A549 (cell line): ENCODE measurements at regions not wholly inside any gene's neighbourhood (a gene's known extent, or its start where the extent isn't known, plus 50 kb on each side); places are given as distances from the start of the nearest gene placed in this dataset.

Experiments
- ATAC-seq, 2 experiments: fragments of 200-7000 bp in 1 of 2; fragments of >200 bp in 1 of 2; cut with Nextera tagmentation in 1 of 2; cut with Tn5 transposase in 1 of 2; 3 replicates each; pipeline versions ENCODE4 v1.8.0 to v1.9.1; 2018 to 2020; ENCODE audit warnings: mild to moderate bottlenecking in 1 of 2, moderate library complexity in 1 of 2
- CTCF ChIA-PET: fragments of 300-600 bp; sonication (Branson Sonifier 250); formaldehyde crosslinking; extraction: SDS; loops from one replicate; lab custom pipeline; 2021; ENCODE audit warnings: antibody characterized with exemption, inconsistent platforms; lab: Yijun Ruan, JAX
- POLR2A ChIA-PET: fragments of 350-600 bp; formaldehyde crosslinking; extraction: SDS; loops from one replicate; lab custom pipeline; 2021; ENCODE audit warnings: antibody characterized with exemption, inconsistent platforms; lab: Yijun Ruan, JAX
- DNase-seq, 2 experiments: peaks; one replicate each; pipeline versions ENCODE4 v3.0.0 to v3.0.0-alpha.2; 2011 to 2016; ENCODE audit warnings: low read depth in 1 of 2, low spot score in 1 of 2
- FAIRE-seq: peaks from 2 replicates; lab custom pipeline; 2011; peaks lifted over from hg19 to GRCh38; lab: Jason Lieb, UNC
- H3K27ac ChIP-seq, 2 experiments: fragments of >200 bp; sonication (Bioruptor Twin); formaldehyde crosslinking; 3 replicates each; pipeline ENCODE4 v1.5.1; 2016 to 2017
- H3K4me1 ChIP-seq: fragments of >200 bp; sonication (Bioruptor Twin); formaldehyde crosslinking; 3 replicates; pipeline ENCODE4 v1.6.1; 2016
- H3K4me2 ChIP-seq: fragments of >200 bp; sonication (Bioruptor Twin); formaldehyde crosslinking; 3 replicates; pipeline ENCODE4 v1.6.1; 2016
- H3K4me3 ChIP-seq: fragments of >200 bp; sonication (Bioruptor Twin); formaldehyde crosslinking; 3 replicates; pipeline ENCODE4 v1.5.1; 2016
- H3K9me3 ChIP-seq: fragments of >200 bp; sonication (Bioruptor Twin); formaldehyde crosslinking; 3 replicates; pipeline ENCODE4 v1.6.1; 2016
- BHLHE40 ChIP-seq: IDR thresholded peaks from 2 replicates; pipeline ENCODE4 v1.6.1; 2012; ENCODE audit warnings: low read depth, low read length, inconsistent platforms
- CBX2 ChIP-seq: fragments of 200-600 bp; sonication (generic); IDR thresholded peaks from 2 replicates; pipeline ENCODE4 v1.6.1; 2016; ENCODE audit warnings: low read depth, mild to moderate bottlenecking, borderline replicate concordance
- CHD4 ChIP-seq: fragments of 200-600 bp; sonication (generic); IDR thresholded peaks from 2 replicates; pipeline ENCODE4 v1.6.1; 2016; ENCODE audit warnings: antibody characterized with exemption, mild to moderate bottlenecking, borderline replicate concordance
- EHF ChIP-seq: fragments of 250-450 bp; sonication (Bioruptor Pico); IDR thresholded peaks from 2 replicates; pipeline ENCODE4 v1.5.0; 2020; ENCODE audit warnings: mild to moderate bottlenecking
- EP300 ChIP-seq, 2 experiments: fragments of >200 bp; sonication (Bioruptor Twin); formaldehyde crosslinking; IDR thresholded peaks; 2 replicates in 1 of 2; 3 replicates in 1 of 2; pipeline ENCODE4 v1.6.1; 2016 to 2017
- ESRRA ChIP-seq: fragments of 150-350 bp; IDR thresholded peaks from 2 replicates; pipeline ENCODE4 v1.6.1; 2014; ENCODE audit warnings: mild to moderate bottlenecking, low read length, borderline replicate concordance
- GATA3 ChIP-seq: IDR thresholded peaks from 2 replicates; pipeline ENCODE4 v1.6.1; 2012; ENCODE audit warnings: borderline replicate concordance
- HOXA7 ChIP-seq: fragments of 250-450 bp; sonication (Bioruptor Pico); IDR thresholded peaks from 2 replicates; pipeline ENCODE4 v1.5.0; 2020; ENCODE audit warnings: mild to moderate bottlenecking, moderate library complexity
- HOXB13 ChIP-seq: fragments of 250-450 bp; sonication (Bioruptor Pico); IDR thresholded peaks from 2 replicates; pipeline ENCODE4 v1.5.0; 2020; ENCODE audit warnings: low read depth, mild to moderate bottlenecking, moderate library complexity
- JUNB ChIP-seq: fragments of >200 bp; sonication (Bioruptor Twin); formaldehyde crosslinking; IDR thresholded peaks from 2 replicates; pipeline ENCODE4 v1.6.1; 2016
- KDM1A ChIP-seq: fragments of 200-600 bp; sonication (generic); IDR thresholded peaks from 2 replicates; pipeline ENCODE4 v1.6.1; 2016; ENCODE audit warnings: low read depth, mild to moderate bottlenecking
- KDM5A ChIP-seq: fragments of 200-600 bp; sonication (generic); IDR thresholded peaks from 2 replicates; pipeline ENCODE4 v1.6.1; 2016; ENCODE audit warnings: antibody characterized with exemption, mild to moderate bottlenecking
- MAFK ChIP-seq: fragments of 450-650 bp; IDR thresholded peaks from 2 replicates; pipeline ENCODE4 v1.6.1; 2014; ENCODE audit not compliant: partially characterized antibody
- NFE2L2 ChIP-seq: fragments of 150-350 bp; conservative IDR thresholded peaks from 2 replicates; pipeline ENCODE4 v1.6.1; 2014; ENCODE audit warnings: low read length
- NPAS2 ChIP-seq: fragments of 250-450 bp; sonication (Bioruptor Pico); IDR thresholded peaks from 2 replicates; pipeline ENCODE4 v1.8.0; 2022; ENCODE audit warnings: mild to moderate bottlenecking, moderate library complexity, borderline replicate concordance
- POLR2AphosphoS2 ChIP-seq: conservative IDR thresholded peaks from 2 replicates; pipeline ENCODE4 v1.6.1; 2012; ENCODE audit warnings: low read length, improper control_type of control experiment, inconsistent platforms
- RNF2 ChIP-seq: fragments of 200-600 bp; sonication (generic); IDR thresholded peaks from 2 replicates; pipeline ENCODE4 v1.6.1; 2016; ENCODE audit warnings: low read depth, mild to moderate bottlenecking, antibody characterized with exemption, moderate library complexity, borderline replicate concordance
- TFCP2L1 ChIP-seq: fragments of 250-450 bp; sonication (Bioruptor Pico); IDR thresholded peaks from 2 replicates; pipeline ENCODE4 v1.5.0; 2021; ENCODE audit warnings: mild to moderate bottlenecking
- TP53 ChIP-seq: fragments of 250-450 bp; sonication (Bioruptor Pico); IDR thresholded peaks from 2 replicates; pipeline ENCODE4 v1.5.0; 2021; ENCODE audit warnings: mild to moderate bottlenecking, moderate library complexity
- ZFP36 ChIP-seq: fragments of 450-650 bp; IDR thresholded peaks from 2 replicates; pipeline ENCODE4 v1.6.1; 2014; ENCODE audit warnings: borderline replicate concordance; ENCODE audit not compliant: partially characterized antibody
- WGBS: methylation state at CpG from one replicate; pipeline ENCODE4 v1.1.6; 2017; ENCODE audit errors: missing lambda C conversion rate; 5-methylcytosine and 5-hydroxymethylcytosine counted together
- TF ChIP-seq, protein P1 (sequence below): IDR thresholded peaks from 2 replicates; pipeline ENCODE4 v1.6.1; 2012; ENCODE audit warnings: low read depth, borderline replicate concordance
- TF ChIP-seq, protein P2 (sequence below): fragments of 150-350 bp; IDR thresholded peaks from 2 replicates; pipeline ENCODE4 v1.6.1; 2014; ENCODE audit warnings: low read depth, mild to moderate bottlenecking, low read length
- TF ChIP-seq, protein P3 (sequence below): fragments of 450-650 bp; IDR thresholded peaks from 2 replicates; pipeline ENCODE4 v1.6.1; 2014; ENCODE audit warnings: antibody characterized with exemption
- TF ChIP-seq, protein P4 (sequence below): fragments of 200-600 bp; sonication (generic); IDR thresholded peaks from 2 replicates; pipeline ENCODE4 v1.6.1; 2016; ENCODE audit warnings: antibody characterized with exemption, mild to moderate bottlenecking, moderate library complexity
- TF ChIP-seq, protein P5 (sequence below): IDR thresholded peaks from 2 replicates; pipeline ENCODE4 v1.6.1; 2012

DNA sequence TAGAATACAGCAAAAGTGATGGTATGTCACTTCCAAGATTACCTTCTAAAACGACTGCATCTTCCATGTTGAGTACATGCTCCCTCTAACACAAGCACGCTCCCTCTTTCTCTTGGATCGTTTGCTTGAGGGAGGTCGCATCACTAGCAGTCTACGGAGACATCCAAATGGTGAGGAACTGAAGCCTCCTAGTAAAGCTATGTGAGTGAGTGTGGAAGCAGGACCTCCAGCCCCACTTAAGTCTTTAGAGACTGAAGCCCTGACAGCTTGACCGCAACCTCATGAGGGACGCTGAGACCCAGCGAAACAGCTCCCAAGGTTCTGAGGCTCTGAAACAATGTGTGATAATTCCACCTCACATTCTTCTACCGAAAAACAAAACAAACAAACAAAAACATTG is 486.7 kb upstream of the GCFC2 start:
- Histone ChIP-seq H3K4me1 (no peaks in the 10 kb centered on the region), H3K4me3 (no peak overlapping the region), H3K27ac (no peak overlapping the region), H3K4me2 (no peak overlapping the region), H3K9me3 (no peaks in the 10 kb centered on the region)
- ATAC-seq (no peak), DNase-seq (no peak), FAIRE-seq (no peak)
- POLR2A ChIA-PET: no interaction called here
- WGBS: 52% methylated on average over 9 of the region's 9 CpGs
- TF ChIP-seq CBX2: no peak
- TF ChIP-seq, protein P1, sequence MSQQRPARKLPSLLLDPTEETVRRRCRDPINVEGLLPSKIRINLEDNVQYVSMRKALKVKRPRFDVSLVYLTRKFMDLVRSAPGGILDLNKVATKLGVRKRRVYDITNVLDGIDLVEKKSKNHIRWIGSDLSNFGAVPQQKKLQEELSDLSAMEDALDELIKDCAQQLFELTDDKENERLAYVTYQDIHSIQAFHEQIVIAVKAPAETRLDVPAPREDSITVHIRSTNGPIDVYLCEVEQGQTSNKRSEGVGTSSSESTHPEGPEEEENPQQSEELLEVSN: no peak
- no peak for TF ChIP-seq GATA3
- no peak for TF ChIP-seq RNF2
- TF ChIP-seq HOXB13 (CRISPR knock-in tag): no peak
- TF ChIP-seq, protein P2, sequence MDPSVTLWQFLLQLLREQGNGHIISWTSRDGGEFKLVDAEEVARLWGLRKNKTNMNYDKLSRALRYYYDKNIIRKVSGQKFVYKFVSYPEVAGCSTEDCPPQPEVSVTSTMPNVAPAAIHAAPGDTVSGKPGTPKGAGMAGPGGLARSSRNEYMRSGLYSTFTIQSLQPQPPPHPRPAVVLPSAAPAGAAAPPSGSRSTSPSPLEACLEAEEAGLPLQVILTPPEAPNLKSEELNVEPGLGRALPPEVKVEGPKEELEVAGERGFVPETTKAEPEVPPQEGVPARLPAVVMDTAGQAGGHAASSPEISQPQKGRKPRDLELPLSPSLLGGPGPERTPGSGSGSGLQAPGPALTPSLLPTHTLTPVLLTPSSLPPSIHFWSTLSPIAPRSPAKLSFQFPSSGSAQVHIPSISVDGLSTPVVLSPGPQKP: no peak
- TF ChIP-seq, protein P3, sequence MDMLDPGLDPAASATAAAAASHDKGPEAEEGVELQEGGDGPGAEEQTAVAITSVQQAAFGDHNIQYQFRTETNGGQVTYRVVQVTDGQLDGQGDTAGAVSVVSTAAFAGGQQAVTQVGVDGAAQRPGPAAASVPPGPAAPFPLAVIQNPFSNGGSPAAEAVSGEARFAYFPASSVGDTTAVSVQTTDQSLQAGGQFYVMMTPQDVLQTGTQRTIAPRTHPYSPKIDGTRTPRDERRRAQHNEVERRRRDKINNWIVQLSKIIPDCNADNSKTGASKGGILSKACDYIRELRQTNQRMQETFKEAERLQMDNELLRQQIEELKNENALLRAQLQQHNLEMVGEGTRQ: no peak
- TF ChIP-seq KDM1A: no peak
- no peak for TF ChIP-seq KDM5A
- no peak for TF ChIP-seq NFE2L2
- CTCF ChIA-PET: interaction anchor here (0.7 to 2.0 kb wide), 6 partner anchors 9 to 1620 kb away, joined by 3 to 9 read pairs (median 5); no protein-coding TSS in a partner anchor

DNA sequence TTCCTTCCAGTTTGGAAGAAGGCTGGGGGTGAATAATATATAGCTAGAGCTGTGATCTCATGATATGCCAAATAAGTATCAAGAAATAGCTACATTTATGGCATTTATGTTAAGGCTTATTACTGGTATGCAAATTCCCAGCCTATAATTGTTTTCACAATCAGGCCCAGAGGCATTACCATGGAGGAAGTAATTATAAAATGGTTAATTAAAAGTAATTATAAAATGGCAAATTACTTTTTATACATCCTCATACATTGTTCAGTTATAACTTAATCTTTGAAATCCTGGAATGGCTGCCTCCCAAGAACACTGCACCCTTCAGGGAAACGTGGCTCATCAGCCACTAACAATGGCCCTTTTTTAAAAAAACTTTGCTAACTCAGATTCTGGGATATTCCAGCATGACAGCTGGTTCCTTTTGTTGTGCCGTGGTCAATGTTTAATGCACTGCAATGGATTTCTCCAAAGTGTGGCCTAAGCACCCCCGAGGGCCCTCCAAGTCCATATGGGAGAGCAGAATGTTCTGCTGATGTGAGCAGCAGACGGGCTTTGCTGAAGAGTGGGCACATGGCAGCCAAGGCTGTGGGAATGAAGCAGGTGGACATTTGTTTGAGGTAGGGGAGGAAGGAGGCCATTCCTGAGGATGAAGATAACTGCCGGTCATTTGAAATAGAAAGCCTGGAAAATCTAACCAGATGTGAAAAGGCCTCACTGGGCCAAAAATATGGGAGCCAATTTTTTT is 483.5 kb upstream of the GCFC2 start:
- Histone ChIP-seq H3K4me3 (no peak overlapping the region), H3K27ac (no peak overlapping the region), H3K4me2 (no peak overlapping the region), H3K4me1 (no peaks in the 10 kb centered on the region), H3K9me3 (0 out of 3 replicates have a peak, but pooled peaks cover under 1% of the 10 kb centered on the region)
- DNase-seq: no peak
- CTCF ChIA-PET: no interaction called here
- ATAC-seq: no peak
- POLR2A ChIA-PET: no interaction called here
- no peak for FAIRE-seq
- TF ChIP-seq JUNB: no peak
- TF ChIP-seq CHD4: no peak
- no peak for TF ChIP-seq BHLHE40
- TF ChIP-seq, protein P2: no peak
- no peak for TF ChIP-seq TFCP2L1 (CRISPR knock-in tag)
- no peak for TF ChIP-seq ESRRA
- no peak for TF ChIP-seq HOXA7
- TF ChIP-seq, protein P4, sequence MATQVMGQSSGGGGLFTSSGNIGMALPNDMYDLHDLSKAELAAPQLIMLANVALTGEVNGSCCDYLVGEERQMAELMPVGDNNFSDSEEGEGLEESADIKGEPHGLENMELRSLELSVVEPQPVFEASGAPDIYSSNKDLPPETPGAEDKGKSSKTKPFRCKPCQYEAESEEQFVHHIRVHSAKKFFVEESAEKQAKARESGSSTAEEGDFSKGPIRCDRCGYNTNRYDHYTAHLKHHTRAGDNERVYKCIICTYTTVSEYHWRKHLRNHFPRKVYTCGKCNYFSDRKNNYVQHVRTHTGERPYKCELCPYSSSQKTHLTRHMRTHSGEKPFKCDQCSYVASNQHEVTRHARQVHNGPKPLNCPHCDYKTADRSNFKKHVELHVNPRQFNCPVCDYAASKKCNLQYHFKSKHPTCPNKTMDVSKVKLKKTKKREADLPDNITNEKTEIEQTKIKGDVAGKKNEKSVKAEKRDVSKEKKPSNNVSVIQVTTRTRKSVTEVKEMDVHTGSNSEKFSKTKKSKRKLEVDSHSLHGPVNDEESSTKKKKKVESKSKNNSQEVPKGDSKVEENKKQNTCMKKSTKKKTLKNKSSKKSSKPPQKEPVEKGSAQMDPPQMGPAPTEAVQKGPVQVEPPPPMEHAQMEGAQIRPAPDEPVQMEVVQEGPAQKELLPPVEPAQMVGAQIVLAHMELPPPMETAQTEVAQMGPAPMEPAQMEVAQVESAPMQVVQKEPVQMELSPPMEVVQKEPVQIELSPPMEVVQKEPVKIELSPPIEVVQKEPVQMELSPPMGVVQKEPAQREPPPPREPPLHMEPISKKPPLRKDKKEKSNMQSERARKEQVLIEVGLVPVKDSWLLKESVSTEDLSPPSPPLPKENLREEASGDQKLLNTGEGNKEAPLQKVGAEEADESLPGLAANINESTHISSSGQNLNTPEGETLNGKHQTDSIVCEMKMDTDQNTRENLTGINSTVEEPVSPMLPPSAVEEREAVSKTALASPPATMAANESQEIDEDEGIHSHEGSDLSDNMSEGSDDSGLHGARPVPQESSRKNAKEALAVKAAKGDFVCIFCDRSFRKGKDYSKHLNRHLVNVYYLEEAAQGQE: no peak
- TF ChIP-seq TP53 (CRISPR knock-in tag): no peak
- no peak for TF ChIP-seq EP300 (IDR thresholded peaks at IDR 0.05)
- no peak for TF ChIP-seq ZFP36
- TF ChIP-seq NPAS2 (CRISPR knock-in tag): no peak
- no peak for TF ChIP-seq POLR2AphosphoS2
- no peak for TF ChIP-seq MAFK
- no peak for TF ChIP-seq EHF (CRISPR knock-in tag)
- TF ChIP-seq, protein P5, sequence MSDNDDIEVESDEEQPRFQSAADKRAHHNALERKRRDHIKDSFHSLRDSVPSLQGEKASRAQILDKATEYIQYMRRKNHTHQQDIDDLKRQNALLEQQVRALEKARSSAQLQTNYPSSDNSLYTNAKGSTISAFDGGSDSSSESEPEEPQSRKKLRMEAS: no peak
- WGBS: 35% methylated on average over 5 of the region's 5 CpGs
